Nephron (organoid): ENCODE measurements at regions not wholly inside any gene's neighbourhood (a gene's known extent, or its start where the extent isn't known, plus 50 kb on each side); places are given as distances from the start of the nearest gene placed in this dataset.
"Not testable (repeated sequence)": the region's sequence is repeated elsewhere in the genome, so short reads cannot be mapped to it uniquely, and the experiment has no call there.

Experiments used
- H3K27ac Mint-ChIP-seq, 3 experiments: 2 replicates each; pipeline ENCODE4 v1.8.0; 2020; ENCODE audit warnings: mixed read lengths in 3 of 3, mild to moderate bottlenecking in 2 of 3, moderate library complexity in 1 of 3
- H3K27me3 Mint-ChIP-seq: 2 replicates; pipeline ENCODE4 v1.8.0; 2021; ENCODE audit warnings: low read depth, mild to moderate bottlenecking, moderate library complexity, mixed read lengths
- H3K36me3 Mint-ChIP-seq: 2 replicates; pipeline ENCODE4 v1.8.0; 2020; ENCODE audit warnings: low read depth, mixed read lengths
- H3K4me1 Mint-ChIP-seq: 2 replicates; pipeline ENCODE4 v1.8.0; 2020; ENCODE audit warnings: mixed read lengths
- H3K4me3 Mint-ChIP-seq, 3 experiments: 2 replicates each; pipeline ENCODE4 v1.8.0; 2020; ENCODE audit warnings: mild to moderate bottlenecking in 3 of 3, mixed read lengths in 3 of 3, moderate library complexity in 2 of 3
- H3K9me3 Mint-ChIP-seq: 2 replicates; pipeline ENCODE4 v1.8.0; 2020; ENCODE audit warnings: mixed read lengths
- TF ChIP-seq, protein P1 (sequence below), 3 experiments: fragments of 200-600 bp; sonication (generic); IDR thresholded peaks; one replicate each; pipeline ENCODE4 v1.5.0; 2021; ENCODE audit warnings: antibody characterized with exemption in 3 of 3; ENCODE audit not compliant: unreplicated experiment in 3 of 3

DNA sequence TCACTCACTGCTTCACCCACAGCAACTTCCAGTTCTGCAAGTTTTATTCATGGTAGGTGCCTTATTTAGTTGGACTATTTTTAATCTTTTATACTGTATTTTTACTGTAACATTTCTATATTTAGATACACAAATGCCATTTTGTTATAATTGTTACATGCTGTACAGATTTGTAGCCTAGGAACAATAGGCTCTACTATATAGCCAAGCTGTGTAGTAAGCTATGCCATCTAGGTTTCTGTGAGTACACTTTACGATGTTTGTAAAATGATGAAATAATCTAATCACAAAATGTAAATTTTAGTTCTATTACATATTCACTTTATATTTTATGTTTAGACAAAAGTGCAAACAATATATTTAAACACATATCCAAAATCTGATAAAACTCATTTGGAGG lies 1187.8 kb downstream of the TECRL start:
- H3K36me3 Mint-ChIP-seq, result no peaks in the 10 kb centered on the region
- peaks cover 15% of the 10 kb centered on the region for H3K9me3 Mint-ChIP-seq
- no peak overlapping the region for H3K4me3 Mint-ChIP-seq
- no peaks in the 10 kb centered on the region for H3K27me3 Mint-ChIP-seq
- H3K4me1 Mint-ChIP-seq, result no peaks in the 10 kb centered on the region
- TF ChIP-seq, protein P1, sequence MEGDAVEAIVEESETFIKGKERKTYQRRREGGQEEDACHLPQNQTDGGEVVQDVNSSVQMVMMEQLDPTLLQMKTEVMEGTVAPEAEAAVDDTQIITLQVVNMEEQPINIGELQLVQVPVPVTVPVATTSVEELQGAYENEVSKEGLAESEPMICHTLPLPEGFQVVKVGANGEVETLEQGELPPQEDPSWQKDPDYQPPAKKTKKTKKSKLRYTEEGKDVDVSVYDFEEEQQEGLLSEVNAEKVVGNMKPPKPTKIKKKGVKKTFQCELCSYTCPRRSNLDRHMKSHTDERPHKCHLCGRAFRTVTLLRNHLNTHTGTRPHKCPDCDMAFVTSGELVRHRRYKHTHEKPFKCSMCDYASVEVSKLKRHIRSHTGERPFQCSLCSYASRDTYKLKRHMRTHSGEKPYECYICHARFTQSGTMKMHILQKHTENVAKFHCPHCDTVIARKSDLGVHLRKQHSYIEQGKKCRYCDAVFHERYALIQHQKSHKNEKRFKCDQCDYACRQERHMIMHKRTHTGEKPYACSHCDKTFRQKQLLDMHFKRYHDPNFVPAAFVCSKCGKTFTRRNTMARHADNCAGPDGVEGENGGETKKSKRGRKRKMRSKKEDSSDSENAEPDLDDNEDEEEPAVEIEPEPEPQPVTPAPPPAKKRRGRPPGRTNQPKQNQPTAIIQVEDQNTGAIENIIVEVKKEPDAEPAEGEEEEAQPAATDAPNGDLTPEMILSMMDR (IDR thresholded peaks at IDR 0.05; ENCODE audit: unreplicated experiment in 3 of 3), result no peak
- H3K27ac Mint-ChIP-seq, result no peak overlapping the region

DNA sequence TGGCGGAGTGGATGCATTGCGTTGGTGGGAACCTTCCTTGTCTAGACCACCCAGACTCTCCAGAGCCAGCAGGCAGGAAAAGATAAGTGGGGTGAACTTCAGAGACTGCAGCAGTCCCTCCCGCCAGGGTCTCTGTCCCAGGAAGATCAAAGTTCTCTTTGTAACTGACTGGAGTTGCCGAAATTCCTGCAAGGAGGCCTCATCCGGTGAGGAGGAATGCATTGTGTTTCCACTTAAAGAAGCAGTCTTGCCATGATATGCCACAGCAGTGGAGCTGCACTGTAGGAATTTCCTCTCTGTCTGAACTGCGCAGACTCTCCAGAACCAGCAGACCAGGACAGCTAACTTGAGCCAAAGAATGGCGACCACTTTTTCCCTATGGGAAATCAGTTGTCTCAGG lies 1190.4 kb downstream of the TECRL start:
- Mint-ChIP-seq H3K4me3 (no peak overlapping the region), H3K36me3 (no peaks in the 10 kb centered on the region), H3K27me3 (no peaks in the 10 kb centered on the region), H3K4me1 (no peaks in the 10 kb centered on the region), H3K27ac (no peak overlapping the region), H3K9me3 (peaks cover 26% of the 10 kb centered on the region)
- TF ChIP-seq, protein P1 (IDR thresholded peaks at IDR 0.05; ENCODE audit: unreplicated experiment in 3 of 3), result no peak

DNA sequence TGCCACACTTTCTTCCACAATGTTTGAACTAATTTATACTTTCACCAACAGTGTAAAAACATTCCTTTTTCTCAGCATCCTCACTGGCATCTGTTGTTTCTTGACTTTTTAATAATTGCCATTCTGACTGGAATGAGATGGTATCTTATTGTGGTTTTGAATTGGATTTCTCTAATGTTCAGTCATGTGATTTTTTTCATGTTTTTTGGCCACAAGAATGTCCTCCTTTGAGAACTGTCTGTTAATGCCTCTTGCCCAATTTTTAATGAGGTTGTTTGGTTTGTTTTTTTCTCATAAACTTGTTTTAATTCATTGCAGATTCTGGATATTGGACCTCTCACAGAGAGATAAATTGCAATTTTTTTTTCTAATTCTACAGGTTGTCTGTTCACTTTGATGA lies 1195.2 kb downstream of the TECRL start:
- peaks cover 33% of the 10 kb centered on the region for H3K9me3 Mint-ChIP-seq
- TF ChIP-seq, protein P1 (IDR thresholded peaks at IDR 0.05; ENCODE audit: unreplicated experiment in 3 of 3), result no peak
- H3K27me3 Mint-ChIP-seq, result no peaks in the 10 kb centered on the region
- no peak overlapping the region for H3K27ac Mint-ChIP-seq
- H3K4me3 Mint-ChIP-seq, result no peak overlapping the region
- no peaks in the 10 kb centered on the region for H3K36me3 Mint-ChIP-seq
- peaks cover 8% of the 10 kb centered on the region for H3K4me1 Mint-ChIP-seq

DNA sequence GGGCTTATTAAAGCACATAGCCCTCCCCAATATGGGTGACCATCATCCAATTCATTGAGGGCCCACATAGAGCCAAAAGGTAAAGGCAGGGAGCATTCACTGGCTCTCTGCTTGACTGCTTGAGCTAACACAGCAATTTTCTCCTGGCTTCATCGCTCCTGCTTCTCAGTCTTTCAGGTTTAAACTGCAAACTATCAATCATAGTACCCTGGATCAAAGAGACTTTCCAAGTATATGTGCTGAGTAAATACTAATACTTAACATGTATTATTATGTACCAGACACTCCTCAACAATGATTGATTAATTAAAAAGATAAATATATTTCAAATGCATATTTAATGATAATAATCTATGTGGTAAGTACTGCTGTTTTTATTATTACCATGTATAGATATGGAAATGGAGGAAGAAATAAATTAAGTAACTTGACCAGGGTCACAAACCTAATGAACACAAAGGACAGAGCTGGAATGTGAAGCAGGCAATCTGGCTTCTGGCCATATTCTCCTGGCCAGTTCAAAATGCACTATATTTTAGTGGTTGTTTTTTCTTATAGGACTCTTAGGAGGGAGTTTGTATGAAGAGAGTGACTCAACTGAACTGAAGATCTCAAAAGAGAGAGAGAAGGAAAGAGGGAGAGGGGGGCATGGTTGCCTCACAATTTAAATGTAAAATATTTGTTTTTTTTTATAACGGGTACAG lies 1197.3 kb downstream of the TECRL start:
- Mint-ChIP-seq H3K4me1 (peaks cover 8% of the 10 kb centered on the region), H3K36me3 (no peaks in the 10 kb centered on the region), H3K27me3 (no peaks in the 10 kb centered on the region), H3K27ac (peak overlapping the region; percentile 85 to 94 (median 90)), H3K4me3 (peak overlapping the region in 1 of 3 experiments; percentile 5), H3K9me3 (peaks cover 26% of the 10 kb centered on the region)
- TF ChIP-seq, protein P1 (IDR thresholded peaks at IDR 0.05; ENCODE audit: unreplicated experiment in 3 of 3), result no peak

DNA sequence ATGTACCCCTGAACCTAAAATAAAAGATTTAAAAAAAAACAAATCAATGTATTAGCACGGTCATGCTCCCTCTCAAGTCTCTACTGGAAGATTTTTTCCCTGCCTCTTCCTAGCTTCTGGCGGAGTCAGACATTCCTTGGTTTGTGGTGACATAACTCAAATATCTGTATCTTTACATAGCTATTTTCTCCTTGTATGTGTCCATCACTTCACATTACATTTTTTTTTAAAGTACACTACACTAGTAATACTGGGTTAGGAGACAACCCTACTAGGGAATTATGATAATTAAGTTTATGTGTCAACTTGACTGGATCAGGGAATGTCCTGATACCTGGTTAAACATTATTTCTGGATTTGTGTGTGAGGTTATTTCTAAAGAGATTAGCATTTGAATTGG lies 1197.9 kb downstream of the TECRL start:
- TF ChIP-seq, protein P1 (IDR thresholded peaks at IDR 0.05; ENCODE audit: unreplicated experiment in 3 of 3), result no peak
- Mint-ChIP-seq H3K27ac (peak overlapping the region; percentile 85 to 94 (median 90)), H3K27me3 (no peaks in the 10 kb centered on the region), H3K9me3 (peaks cover 22% of the 10 kb centered on the region), H3K4me1 (peaks cover 8% of the 10 kb centered on the region), H3K36me3 (no peaks in the 10 kb centered on the region), H3K4me3 (no peak overlapping the region)

DNA sequence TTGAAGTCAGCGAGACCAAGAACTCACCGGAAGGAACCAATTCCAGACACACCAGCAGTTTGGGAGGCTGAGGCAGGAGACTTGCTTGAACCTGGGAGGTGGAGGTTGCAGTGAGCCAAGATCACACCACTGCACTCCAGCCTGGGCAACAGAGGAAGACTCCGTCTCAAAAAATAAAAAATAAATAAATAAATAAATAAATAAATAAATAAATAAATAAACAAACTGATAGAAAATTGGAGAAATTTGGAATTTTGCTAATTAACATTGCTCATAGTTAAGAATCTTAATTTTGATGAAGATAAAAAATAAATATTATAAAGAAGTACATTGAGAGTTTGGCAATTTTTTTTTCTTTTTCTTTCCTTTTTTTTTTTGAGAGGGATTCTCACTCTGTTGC lies 1216.2 kb downstream of the TECRL start:
- not testable (repeated sequence) for H3K27me3 Mint-ChIP-seq, H3K4me1 Mint-ChIP-seq, H3K36me3 Mint-ChIP-seq, H3K4me3 Mint-ChIP-seq, H3K27ac Mint-ChIP-seq, H3K9me3 Mint-ChIP-seq
